Thyroid gland (tissue), 4 donors: ENCODE measurements at regions not wholly inside any gene's neighbourhood (a gene's known extent, or its start where the extent isn't known, plus 50 kb on each side); places are given as distances from the start of the nearest gene placed in this dataset.
A peak's percentile ranks its signal among the peaks of the same experiment; 100 is the strongest.
"Not testable (repeated sequence)": the region's sequence is repeated elsewhere in the genome, so short reads cannot be mapped to it uniquely, and the experiment has no call there.

Experiments used
- DNase-seq, 2 donors: peaks; one replicate each; pipeline ENCODE4 v3.0.0-alpha.2; 2019
- H3K27ac ChIP-seq, 3 donors: fragments of 200-600 bp; sonication (generic); 1 replicate in 2 of 3; 2 replicates in 1 of 3; pipeline ENCODE4 v1.5.1; 2016 to 2019; ENCODE audit warnings: mild to moderate bottlenecking in 1 of 3, moderate library complexity in 1 of 3
- H3K27me3 ChIP-seq: fragments of 200-600 bp; sonication (generic); one replicate; pipeline ENCODE4 v1.5.1; 2019
- H3K36me3 ChIP-seq, 2 donors: fragments of 200-600 bp; sonication (generic); one replicate each; pipeline ENCODE4 v1.5.1; 2016 to 2019
- H3K4me1 ChIP-seq, 2 donors: fragments of 200-600 bp; sonication (generic); one replicate each; pipeline ENCODE4 v1.5.1; 2017 to 2019
- H3K4me3 ChIP-seq, 3 donors: fragments of 200-600 bp; sonication (generic); replicated peaks in 1 of 3; 1 replicate in 2 of 3; 2 replicates in 1 of 3; pipeline ENCODE4 v1.5.1; 2016; ENCODE audit warnings: mild to moderate bottlenecking in 1 of 3
- H3K9me3 ChIP-seq: fragments of 200-600 bp; sonication (generic); one replicate; pipeline ENCODE4 v1.5.1; 2017
- CTCF ChIP-seq, 6 experiments: fragments of 200-600 bp in 3 of 6; fragments of 450-650 bp in 3 of 6; sonication (generic) in 3 of 6; IDR thresholded peaks; one replicate each; pipeline ENCODE4 v1.5.1; 2016 to 2019; ENCODE audit warnings: antibody characterized with exemption in 6 of 6, mild to moderate bottlenecking in 2 of 6, inconsistent platforms in 1 of 6, moderate library complexity in 1 of 6
- POLR2A ChIP-seq, 2 donors: fragments of 450-650 bp; IDR thresholded peaks; one replicate each; pipeline ENCODE4 v1.6.1; 2017; ENCODE audit warnings: antibody characterized with exemption in 2 of 2, mild to moderate bottlenecking in 2 of 2, moderate library complexity in 1 of 2
- WGBS, 2 donors: methylation state at CpG; one replicate each; pipeline ENCODE4 v1.1.5; 2017; 5-methylcytosine and 5-hydroxymethylcytosine counted together
- intact Hi-C: fragments of 100-400 bp; cut with DNase I; formaldehyde crosslinking; loops from one replicate; pipeline ENCODE4 v1.15.1; 2023

GRCh38 chr7:104264285-104264684 is 56.5 kb upstream of the ORC5 start:
- TF ChIP-seq POLR2A (IDR thresholded peaks at IDR 0.05), result no peak
- no peak for TF ChIP-seq CTCF (IDR thresholded peaks at IDR 0.05)
- intact Hi-C loops, result no loop called here
- no peak for DNase-seq
- WGBS, 2 donors, result 72 to 75% methylated on average over 3 of the region's 3 CpGs
- H3K36me3 ChIP-seq, result no peaks in the 10 kb centered on the region
- H3K4me1 ChIP-seq, result no peaks in the 10 kb centered on the region
- H3K27ac ChIP-seq, result no peak overlapping the region
- H3K27me3 ChIP-seq, result no peaks in the 10 kb centered on the region
- H3K9me3 ChIP-seq, result no peaks in the 10 kb centered on the region
- no peak overlapping the region for H3K4me3 ChIP-seq

GRCh38 chr7:104267701-104268368 is 60.0 kb upstream of the ORC5 start:
- Histone ChIP-seq H3K27me3 (no peaks in the 10 kb centered on the region), H3K9me3 (no peaks in the 10 kb centered on the region), H3K27ac (no peak overlapping the region), H3K36me3 (no peaks in the 10 kb centered on the region), H3K4me3 (no peak overlapping the region), H3K4me1 (no peaks in the 10 kb centered on the region)
- TF ChIP-seq POLR2A (IDR thresholded peaks at IDR 0.05) (no peak), CTCF (IDR thresholded peaks at IDR 0.05) (peak in 3 of 6 experiments; percentile 38 to 59 (median 38))
- DNase-seq, result no peak
- WGBS, 2 donors, result 55 to 59% methylated on average over 3 of the region's 3 CpGs
- intact Hi-C loops, result no loop called here

- Histone ChIP-seq H3K27ac (no peak overlapping the region), H3K36me3 (no peaks in the 10 kb centered on the region), H3K27me3 (no peaks in the 10 kb centered on the region), H3K9me3 (no peaks in the 10 kb centered on the region), H3K4me1 (no peaks in the 10 kb centered on the region), H3K4me3 (no peak overlapping the region)
- DNase-seq, result no peak
- 65 to 72% methylated on average over 2 of the region's 2 CpGs for WGBS, 2 donors
- no peak for TF ChIP-seq POLR2A (IDR thresholded peaks at IDR 0.05)
- TF ChIP-seq CTCF (IDR thresholded peaks at IDR 0.05), result no peak
- intact Hi-C loops, result no loop called here
Measured at GRCh38 chr7:104271948-104272347, 56.5 kb upstream of the LHFPL3 start.

GRCh38 chr7:104272767-104273384 is 55.5 kb upstream of the LHFPL3 start:
- Histone ChIP-seq H3K4me3 (no peak overlapping the region), H3K27me3 (no peaks in the 10 kb centered on the region), H3K9me3 (no peaks in the 10 kb centered on the region), H3K4me1 (no peaks in the 10 kb centered on the region), H3K27ac (no peak overlapping the region), H3K36me3 (no peaks in the 10 kb centered on the region)
- intact Hi-C loops, result no loop called here
- DNase-seq, result peak in 1 of 2 donors; percentile 2
- 86 to 87% methylated on average over 5 of the region's 5 CpGs for WGBS, 2 donors
- TF ChIP-seq POLR2A (IDR thresholded peaks at IDR 0.05) (no peak), CTCF (IDR thresholded peaks at IDR 0.05) (peak in 3 of 6 experiments; percentile 47 to 52 (median 49))

- no peaks in the 10 kb centered on the region for H3K27me3 ChIP-seq
- no peaks in the 10 kb centered on the region for H3K9me3 ChIP-seq
- no peaks in the 10 kb centered on the region for H3K36me3 ChIP-seq
- intact Hi-C loops, result no loop called here
- DNase-seq, result no peak
- no peaks in the 10 kb centered on the region for H3K4me1 ChIP-seq
- no peak overlapping the region for H3K4me3 ChIP-seq
- H3K27ac ChIP-seq, result no peak overlapping the region
- 76 to 86% methylated on average over 3 of the region's 3 CpGs for WGBS, 2 donors
- TF ChIP-seq CTCF (IDR thresholded peaks at IDR 0.05) (no peak), POLR2A (IDR thresholded peaks at IDR 0.05) (no peak)
Measured at GRCh38 chr7:104275900-104276299, 52.5 kb upstream of the LHFPL3 start.

GRCh38 chr7:104276730-104277129 is 51.7 kb upstream of the LHFPL3 start:
- 96% methylated on average over 11 of the region's 11 CpGs for whole genome bisulfite sequencing, 2 donors
- H3K4me3 ChIP-seq, intact Hi-C loops, DNase-seq, H3K36me3 ChIP-seq, H3K27ac ChIP-seq, H3K9me3 ChIP-seq, H3K4me1 ChIP-seq, H3K27me3 ChIP-seq: not testable (repeated sequence)
